D341Med (cell line): ENCODE measurements at regions not wholly inside any gene's neighbourhood (a gene's known extent, or its start where the extent isn't known, plus 50 kb on each side); places are given as distances from the start of the nearest gene placed in this dataset.
"Not testable (repeated sequence)": the region's sequence is repeated elsewhere in the genome, so short reads cannot be mapped to it uniquely, and the experiment has no call there.

Source experiments
- DNase-seq: peaks from one replicate; pipeline ENCODE4 v3.0.0; 2012; ENCODE audit warnings: low spot score

DNA sequence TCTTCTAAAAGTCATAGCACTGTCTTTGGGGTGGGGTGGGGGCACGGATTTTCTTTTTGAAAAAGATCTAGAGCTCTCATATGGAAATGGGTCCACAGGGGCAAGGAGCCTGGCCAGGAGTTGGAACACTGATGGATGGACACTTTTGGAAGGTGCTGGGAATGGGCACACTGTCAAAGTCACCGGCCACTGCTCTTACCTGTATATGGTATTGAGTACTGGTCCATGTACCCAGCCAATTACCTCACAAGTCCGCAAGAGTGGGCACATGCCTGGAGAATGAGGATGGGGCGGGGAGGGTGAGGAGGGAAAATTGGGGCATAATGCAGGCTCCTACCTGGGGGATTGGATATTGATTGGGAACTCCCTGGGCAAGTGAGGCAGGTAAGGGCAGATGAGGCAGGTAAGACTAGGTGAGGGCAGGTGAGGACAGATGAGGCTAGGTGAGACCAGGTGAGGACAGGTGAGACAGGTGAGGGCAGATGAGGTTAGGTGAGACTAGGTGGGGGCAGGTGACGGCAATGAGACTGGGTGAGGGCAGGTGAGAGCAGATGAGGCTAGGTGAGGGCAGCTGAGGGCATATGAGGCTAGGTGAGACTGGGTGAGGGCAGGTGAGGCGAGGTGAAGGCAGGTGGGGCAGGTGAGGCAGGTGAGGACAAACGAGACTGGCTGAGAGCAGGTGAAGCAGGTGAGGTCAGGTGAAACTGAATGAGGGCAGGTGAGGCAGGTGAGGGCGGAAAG, 167.9 kb downstream of the NRN1 start:
- no peak for DNase-seq

DNA sequence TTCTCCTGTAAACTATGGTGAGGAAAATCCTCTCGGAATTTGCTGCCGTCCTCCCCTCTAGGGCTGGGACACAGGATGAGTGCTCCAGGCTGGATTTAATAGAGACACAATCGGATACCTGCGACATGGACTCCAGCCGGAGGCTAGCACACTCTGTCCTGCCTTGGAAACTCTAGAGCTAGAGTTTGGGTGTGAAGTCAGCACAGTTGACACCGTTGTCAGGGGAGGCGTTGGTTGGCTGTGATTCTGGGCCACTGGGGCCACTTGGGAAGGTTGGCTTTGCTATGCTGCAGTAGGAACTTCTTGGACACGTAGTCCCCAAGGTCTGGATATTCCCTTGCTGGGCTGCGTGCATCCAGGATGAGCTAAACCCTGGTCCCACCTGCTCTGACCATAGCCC, 169.4 kb downstream of the NRN1 start:
- DNase-seq = no peak

DNA sequence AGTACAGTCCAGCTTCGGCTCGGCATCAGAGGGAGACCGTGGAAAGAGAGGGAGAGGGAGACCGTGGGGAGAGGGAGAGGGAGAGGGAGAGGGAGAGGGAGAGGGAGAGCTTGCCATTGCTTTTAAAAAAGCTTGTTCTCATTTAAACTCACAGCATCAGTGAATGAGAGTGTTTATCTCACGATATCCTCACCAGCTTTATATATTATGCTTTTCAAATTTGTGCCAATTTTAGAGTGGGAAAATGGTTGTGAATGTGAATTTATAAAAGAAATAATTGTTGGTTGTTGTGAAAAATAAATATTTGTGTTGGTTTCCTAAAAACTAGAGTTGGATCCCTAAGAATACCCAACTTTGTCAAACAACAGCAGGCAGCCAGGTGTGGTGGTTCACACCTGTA, 170.1 kb downstream of the NRN1 start:
- DNase-seq = not testable (repeated sequence)

DNA sequence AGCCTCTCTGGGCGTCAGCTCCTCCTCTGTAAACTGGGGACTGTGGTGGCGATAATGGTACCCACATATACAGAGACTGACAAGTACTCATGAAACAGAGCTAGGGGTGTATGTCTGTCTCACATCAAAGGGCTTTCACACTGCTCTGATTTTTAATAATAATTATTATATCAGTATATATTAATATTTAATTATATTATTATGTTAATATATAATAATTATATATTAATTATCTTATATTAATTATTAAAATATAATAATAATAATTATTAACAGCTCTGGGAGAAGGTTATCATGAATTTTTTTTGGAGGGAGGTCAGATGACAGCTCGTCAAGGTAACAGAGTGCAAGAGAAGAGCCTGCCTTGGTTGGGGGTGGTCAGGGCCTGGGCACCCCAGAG, 173.6 kb downstream of the NRN1 start:
- DNase-seq = no peak

DNA sequence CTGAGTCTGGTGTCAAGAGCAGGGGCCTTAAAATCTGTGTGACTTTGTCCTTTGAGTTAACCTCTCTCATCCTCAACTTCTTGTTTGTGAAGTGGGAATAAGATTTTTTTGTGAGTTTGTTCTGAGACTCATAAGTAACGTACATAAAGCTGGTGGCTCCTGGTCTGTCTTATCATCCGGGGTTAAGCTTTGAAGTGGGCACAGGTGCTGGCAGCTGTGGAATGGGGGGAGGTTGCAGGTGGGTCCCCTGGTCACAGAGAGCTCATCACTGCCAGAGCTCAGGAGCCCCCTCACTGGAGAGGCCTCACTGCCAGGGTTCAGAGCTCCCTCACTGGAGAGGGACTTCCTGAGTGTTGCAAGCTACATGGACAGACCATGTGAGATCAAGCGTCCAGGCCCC, 174.1 kb downstream of the NRN1 start:
- DNase-seq = no peak

DNA sequence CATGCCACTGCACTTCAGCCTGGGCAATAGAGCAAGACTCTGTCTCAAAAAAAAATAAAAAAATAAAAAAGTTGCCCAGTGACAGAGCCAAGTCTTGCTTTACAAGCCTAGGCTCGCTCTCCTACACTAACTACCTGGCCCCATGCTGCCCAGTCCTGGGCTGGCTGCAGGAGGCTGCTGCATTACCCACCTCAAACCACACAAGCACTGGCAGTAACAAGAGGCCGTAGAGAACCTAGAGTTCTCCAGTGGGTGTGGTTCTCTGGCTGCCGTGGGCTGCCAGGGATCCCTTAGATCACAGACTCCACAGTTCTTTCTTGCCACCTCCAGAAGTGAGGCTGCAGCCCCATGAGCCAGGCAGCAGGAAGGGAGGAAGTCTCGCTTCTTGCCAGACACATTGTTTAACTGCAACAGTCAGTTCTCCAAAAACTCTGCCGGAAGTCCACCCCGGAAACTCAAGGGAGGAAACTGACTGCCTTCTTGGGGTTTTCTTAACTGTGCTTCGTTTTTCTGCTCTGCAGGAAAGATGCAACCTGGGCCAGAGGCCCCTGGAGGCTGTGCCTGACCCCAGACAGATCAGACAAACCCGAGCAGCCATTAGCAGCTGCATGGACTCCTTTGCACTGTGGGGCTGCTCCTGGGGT, 175.4 kb downstream of the NRN1 start:
- DNase-seq = not testable (repeated sequence)

DNA sequence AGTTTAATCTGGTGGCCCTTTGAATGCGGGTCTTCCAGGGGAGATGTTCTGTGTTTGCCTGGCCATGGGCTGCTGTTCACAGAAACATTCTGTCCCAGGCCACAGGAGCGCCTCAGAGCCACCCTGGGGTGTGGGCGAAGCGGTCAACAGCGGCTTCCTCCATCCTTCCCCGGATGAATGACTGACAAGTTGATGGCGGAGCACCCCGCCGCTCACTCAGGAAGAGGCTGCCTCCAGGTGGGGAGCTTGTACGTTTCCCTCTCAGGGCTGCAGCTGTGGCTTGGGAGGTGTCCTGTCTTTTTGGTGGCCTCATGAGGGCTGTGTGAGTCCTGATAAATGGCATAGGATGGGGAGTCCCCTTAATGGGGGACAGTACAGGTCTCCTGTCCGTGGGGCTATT, 178.4 kb downstream of the NRN1 start:
- no peak for DNase-seq

DNA sequence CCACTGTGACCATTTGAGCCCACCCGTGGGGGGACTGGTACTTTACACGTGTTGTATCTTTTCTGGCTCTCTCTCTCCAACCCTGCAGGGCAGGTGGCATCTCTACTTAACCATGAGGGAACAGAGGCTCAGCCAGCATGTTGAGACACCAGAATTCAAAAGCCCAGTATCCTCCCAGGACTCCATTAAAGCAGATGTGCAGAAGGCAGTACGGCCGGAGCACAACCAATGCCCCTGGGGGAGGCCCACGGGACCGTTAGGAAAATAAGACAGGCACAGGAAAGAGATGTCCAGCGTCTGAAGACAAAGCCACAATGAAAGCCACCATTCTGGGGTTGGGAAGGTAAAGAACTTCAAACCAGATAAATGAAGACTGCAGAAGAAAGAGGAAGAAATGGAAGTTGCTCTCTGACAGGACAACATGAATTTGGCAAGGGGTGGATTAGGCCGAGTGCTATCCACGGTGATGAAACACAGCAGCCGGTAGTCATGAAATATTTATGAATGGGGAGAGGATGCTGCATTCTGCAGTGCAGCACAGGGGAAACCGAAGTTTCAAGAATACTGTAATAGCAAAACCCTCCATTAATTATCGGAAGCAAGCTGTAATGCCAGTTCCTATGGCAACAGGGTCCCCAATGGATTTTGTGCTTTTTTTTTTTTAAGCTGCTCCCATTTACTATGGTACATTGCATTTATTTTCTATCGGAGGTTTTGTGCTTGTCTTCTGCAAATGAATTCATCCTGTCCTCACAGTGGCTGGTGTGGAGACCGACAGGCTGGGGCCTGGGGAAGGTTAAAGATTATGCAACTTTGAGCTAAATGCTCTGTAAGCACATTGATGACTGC, 179.4 kb downstream of the NRN1 start:
- no peak for DNase-seq

DNA sequence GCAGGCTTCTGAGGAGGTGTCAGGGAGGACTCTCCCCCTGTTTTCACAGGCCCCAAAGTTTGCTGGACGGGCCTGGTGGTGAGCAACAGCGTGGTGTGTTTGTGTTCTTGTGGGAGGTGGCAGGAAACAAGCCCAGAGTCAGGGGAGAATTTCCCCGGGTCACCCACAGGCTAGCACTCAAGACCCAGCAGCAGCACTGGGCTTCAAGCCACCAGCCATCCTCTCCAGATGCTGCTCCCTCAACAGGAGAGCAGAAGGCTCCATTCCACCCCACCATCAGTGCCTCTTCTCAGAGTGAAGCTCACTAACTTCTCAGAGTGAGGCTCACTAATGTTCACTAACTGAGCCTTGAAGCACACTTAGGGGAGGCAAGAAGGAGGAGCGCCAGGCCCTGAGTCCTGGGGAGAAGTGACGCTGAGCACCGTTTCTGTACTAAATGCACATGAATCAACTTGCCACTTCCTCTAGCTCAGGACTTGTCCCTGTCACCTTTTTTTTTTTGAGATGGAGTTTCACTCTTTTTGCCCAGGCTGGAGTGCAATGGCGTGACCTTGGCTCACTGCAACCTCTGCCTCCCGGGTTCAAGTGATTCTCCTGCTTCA, 182.2 kb downstream of the NRN1 start:
- not testable (repeated sequence) for DNase-seq
